H1 (cell line): ENCODE measurements at regions not wholly inside any gene's neighbourhood (a gene's known extent, or its start where the extent isn't known, plus 50 kb on each side); places are given as distances from the start of the nearest gene placed in this dataset.

Source experiments
- HDAC2 ChIP-seq, 2 experiments: fragments of 300-600 bp in 1 of 2; sonication (generic) in 1 of 2; IDR thresholded peaks; 2 replicates each; pipeline ENCODE4 v1.6.1; 2011 to 2012; ENCODE audit warnings: low read depth in 2 of 2, low read length in 2 of 2, mild to moderate bottlenecking in 2 of 2, moderate library complexity in 2 of 2, borderline replicate concordance in 1 of 2, inconsistent platforms in 1 of 2
- POLR2A ChIP-seq, 2 experiments: IDR thresholded peaks; 1 replicate in 1 of 2; 2 replicates in 1 of 2; pipeline ENCODE4 v1.6.1; 2011; ENCODE audit warnings: low read depth in 2 of 2, low read length in 2 of 2, mild to moderate bottlenecking in 2 of 2; ENCODE audit errors: control extremely low read depth in 1 of 2
- POLR2AphosphoS5 ChIP-seq: IDR thresholded peaks from 2 replicates; pipeline ENCODE4 v1.6.1; 2011; ENCODE audit warnings: low read depth, low read length
- RFX5 ChIP-seq: IDR thresholded peaks from 2 replicates; pipeline ENCODE4 v1.6.1; 2011; ENCODE audit warnings: low read depth, low read length, improper control_type of control experiment, borderline replicate concordance
- SRF ChIP-seq: IDR thresholded peaks from 2 replicates; pipeline ENCODE4 v1.6.1; 2011; ENCODE audit warnings: mild to moderate bottlenecking, low read depth, low read length, moderate library complexity
- TF ChIP-seq, protein P1 (sequence below), 3 experiments: IDR thresholded peaks; 1 replicate in 2 of 3; 2 replicates in 1 of 3; pipeline versions ENCODE4 v1.5.1 to v1.6.1; 2011; ENCODE audit warnings: low read length in 3 of 3, mild to moderate bottlenecking in 3 of 3, inconsistent platforms in 2 of 3, low read depth in 1 of 3, moderate library complexity in 1 of 3; ENCODE audit not compliant: insufficient read depth in 1 of 3; ENCODE audit errors: control extremely low read depth in 1 of 3
- TF ChIP-seq, protein P2 (sequence below): IDR thresholded peaks from 2 replicates; pipeline ENCODE4 v1.6.1; 2012; ENCODE audit warnings: inconsistent platforms

DNA sequence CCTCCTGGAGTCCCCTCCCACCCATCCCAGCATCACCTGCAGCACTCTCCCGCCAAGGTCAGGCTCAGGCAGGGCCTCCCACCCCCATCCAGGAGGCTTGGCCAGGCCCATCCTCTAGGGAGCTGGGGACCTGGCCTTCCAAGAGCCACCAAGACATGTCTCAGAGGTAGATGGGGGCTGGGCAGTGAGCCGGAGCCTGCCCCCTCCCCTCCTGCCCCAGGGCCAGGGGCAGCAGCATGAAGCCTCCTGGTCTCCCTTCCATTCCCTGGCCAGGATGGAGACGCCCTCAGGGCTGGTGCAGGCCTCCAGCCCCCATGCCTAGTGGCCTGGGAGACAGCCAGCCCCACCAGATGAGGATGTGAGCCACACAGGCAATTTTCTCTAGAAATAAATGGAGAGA, 69.3 kb upstream of the C14orf180 start:
- TF ChIP-seq SRF (no peak), POLR2AphosphoS5 (no peak), POLR2A (IDR thresholded peaks at IDR 0.05; ENCODE audit: control extremely low read depth in 1 of 2, low read depth in 2 of 2, low read length in 2 of 2) (no peak), RFX5 (no peak), HDAC2 (IDR thresholded peaks at IDR 0.05; ENCODE audit: borderline replicate concordance in 1 of 2, low read depth in 2 of 2, low read length in 2 of 2) (no peak)
- TF ChIP-seq, protein P1, sequence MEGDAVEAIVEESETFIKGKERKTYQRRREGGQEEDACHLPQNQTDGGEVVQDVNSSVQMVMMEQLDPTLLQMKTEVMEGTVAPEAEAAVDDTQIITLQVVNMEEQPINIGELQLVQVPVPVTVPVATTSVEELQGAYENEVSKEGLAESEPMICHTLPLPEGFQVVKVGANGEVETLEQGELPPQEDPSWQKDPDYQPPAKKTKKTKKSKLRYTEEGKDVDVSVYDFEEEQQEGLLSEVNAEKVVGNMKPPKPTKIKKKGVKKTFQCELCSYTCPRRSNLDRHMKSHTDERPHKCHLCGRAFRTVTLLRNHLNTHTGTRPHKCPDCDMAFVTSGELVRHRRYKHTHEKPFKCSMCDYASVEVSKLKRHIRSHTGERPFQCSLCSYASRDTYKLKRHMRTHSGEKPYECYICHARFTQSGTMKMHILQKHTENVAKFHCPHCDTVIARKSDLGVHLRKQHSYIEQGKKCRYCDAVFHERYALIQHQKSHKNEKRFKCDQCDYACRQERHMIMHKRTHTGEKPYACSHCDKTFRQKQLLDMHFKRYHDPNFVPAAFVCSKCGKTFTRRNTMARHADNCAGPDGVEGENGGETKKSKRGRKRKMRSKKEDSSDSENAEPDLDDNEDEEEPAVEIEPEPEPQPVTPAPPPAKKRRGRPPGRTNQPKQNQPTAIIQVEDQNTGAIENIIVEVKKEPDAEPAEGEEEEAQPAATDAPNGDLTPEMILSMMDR (IDR thresholded peaks at IDR 0.05; ENCODE audit: control extremely low read depth in 1 of 3, insufficient read depth in 1 of 3, low read depth in 1 of 3, low read length in 3 of 3): no peak
- TF ChIP-seq, protein P2, sequence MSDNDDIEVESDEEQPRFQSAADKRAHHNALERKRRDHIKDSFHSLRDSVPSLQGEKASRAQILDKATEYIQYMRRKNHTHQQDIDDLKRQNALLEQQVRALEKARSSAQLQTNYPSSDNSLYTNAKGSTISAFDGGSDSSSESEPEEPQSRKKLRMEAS: no peak
